H1 (cell line): ENCODE measurements at regions not wholly inside any gene's neighbourhood (a gene's known extent, or its start where the extent isn't known, plus 50 kb on each side); places are given as distances from the start of the nearest gene placed in this dataset.

Experiments used
- EGR1 ChIP-seq: IDR thresholded peaks from 2 replicates; pipeline ENCODE4 v1.6.1; 2011; ENCODE audit warnings: low read depth, low read length, borderline replicate concordance
- RNF2 ChIP-seq: fragments of 200-900, 300-1000 bp; sonication (generic); IDR thresholded peaks from 2 replicates; pipeline ENCODE4 v1.7.1; 2016; ENCODE audit warnings: borderline replicate concordance, low read depth, mild to moderate bottlenecking, antibody characterized with exemption, low read length; ENCODE audit not compliant: poor library complexity, severe bottlenecking; ENCODE audit errors: missing control alignments

- TF ChIP-seq EGR1: no peak
- TF ChIP-seq RNF2: no peak
Measured at GRCh38 chr4:1478766-1479355, 72.6 kb upstream of the NKX1-1 start (continued).
